MV-4-11 (cell line): ENCODE measurements at regions not wholly inside any gene's neighbourhood (a gene's known extent, or its start where the extent isn't known, plus 50 kb on each side); places are given as distances from the start of the nearest gene placed in this dataset.
A peak's percentile ranks its signal among the peaks of the same experiment; 100 is the strongest.

Experiments
- DNase-seq: peaks from one replicate; lab custom pipeline; 2025; lab: John Stamatoyannopoulos, UW

DNA sequence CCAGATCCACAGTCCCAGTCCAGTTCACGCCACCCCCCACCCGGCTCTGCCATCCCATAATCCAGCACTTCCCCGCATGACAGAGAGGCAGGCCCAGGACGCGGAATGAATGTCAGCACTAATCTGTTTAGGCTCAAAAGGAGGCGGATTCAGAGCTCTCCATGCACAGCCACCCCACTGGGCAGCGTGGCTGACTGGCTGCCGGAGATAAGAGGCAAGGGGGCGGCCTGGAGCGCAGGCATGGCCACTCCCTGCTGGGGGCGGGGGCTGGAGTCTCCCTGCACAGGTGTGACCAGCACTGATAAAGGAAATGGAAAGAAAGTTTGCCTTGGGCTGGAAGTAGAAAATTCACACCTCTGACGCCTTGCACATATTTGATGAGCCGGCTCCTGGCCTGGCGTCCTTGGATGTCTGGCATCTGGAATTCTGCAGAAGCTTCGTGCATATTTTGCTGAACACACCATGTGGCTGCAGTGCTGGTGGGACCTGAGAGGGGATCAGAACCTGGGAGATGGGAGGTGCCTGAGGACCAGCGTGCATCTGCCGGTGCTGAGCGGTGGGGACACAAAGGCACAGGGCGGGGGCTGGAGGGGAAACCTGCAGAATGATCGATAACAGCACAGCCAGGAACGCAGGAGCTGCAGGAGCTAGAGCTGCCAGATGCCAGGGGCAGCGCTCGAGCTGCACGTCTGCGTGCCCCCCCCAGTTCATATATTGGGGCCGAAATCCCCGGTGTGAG lies 344.4 kb downstream of the CTTN start:
- DNase-seq, result no peak

DNA sequence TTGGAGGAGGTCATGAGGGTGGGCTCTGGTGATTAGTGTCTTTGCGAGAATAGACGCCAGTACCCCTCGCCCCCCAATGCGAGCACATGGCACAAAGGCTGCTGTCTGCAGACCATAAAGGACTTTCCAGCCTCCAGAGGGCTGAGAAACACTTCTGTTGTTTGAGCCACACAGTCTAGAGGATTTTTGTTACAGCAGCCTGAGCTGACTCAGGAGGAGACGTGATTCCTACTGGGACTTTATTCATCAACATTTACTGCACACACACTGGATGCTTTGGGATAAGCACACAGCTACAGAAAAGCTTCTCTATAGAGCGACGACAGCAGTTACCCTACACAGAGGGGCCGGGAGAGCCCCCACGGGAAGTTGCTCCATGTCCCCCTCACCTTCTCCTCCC lies 345.0 kb downstream of the CTTN start:
- DNase-seq, result no peak

DNA sequence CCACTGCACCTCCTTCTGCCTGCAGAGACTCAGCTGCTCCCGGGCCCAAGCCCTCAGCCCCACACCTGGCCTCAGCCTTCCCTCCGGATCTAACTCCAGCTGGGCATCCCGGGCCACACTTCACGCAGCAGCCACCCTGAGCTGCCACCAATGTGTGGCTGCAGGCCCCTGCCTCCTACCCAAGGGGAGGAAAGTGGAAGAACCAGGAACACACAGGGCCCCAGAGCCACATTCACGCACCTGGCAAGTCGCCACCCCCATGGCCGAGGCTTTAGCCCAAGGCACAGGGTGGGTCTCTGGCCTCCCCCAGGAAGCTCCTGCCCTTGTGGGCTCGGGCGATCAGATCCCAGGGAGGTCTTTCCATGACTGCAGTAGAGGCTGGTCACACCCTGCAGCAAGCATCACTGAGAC lies 345.6 kb downstream of the CTTN start:
- DNase-seq, result no peak

DNA sequence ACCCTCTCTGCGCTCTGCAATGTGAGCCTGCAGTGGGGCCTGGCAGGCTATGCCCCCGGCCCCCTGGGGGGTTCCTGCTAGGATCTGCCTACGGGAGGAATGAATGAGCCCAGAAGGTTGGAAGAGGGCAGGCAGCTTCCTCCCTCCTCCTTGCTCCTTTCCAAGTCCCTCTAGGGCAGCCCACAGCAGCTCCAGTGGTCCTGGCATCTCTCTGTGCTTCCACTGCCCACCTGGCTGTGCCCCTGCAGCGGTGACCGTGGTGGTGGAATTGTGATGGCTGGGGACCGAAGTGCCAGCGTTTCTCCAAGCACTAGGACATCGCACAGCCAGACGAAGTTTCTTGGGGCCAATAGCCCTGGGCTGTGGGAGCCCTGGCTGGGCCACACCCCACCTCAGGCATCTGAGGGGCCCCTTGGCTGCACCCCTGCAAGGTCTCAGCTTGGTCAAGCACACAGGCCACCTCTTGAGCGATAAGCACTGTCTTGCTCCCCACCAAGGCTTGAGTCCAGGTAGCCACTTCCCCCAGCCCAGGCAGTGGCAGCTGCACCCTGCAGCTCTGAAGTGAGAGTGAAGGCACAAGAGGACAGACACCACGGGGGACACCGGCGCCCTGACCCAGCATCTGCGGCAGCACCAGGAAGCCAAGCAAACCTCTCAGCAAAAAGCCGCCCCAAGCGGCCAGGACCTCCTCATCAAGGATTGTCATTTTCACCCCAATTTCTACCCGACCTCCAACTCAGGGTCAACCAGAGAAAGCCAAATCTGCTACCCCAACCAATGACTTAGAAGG lies 346.3 kb downstream of the CTTN start:
- DNase-seq, result no peak

DNA sequence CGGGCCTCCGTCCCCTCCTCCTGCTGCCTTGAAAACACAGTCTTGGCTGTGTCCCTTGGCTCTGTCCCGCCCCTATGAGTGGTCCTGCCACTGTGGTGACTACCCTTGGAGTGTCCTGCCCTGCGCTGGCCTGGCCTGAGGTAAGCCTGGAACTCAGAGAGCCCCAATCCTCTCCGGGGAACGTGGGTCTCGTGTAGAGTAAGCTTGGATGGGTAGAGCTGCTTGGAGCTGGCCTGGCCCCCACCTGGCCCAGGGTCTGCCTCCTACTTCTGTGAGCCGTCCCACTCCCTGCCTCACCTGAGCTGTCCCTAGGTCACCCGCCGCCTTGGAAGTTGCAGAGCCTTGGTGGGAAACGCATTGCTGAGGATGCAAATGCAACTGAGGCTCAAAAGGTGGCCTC lies 347.1 kb downstream of the CTTN start:
- DNase-seq, result no peak

DNA sequence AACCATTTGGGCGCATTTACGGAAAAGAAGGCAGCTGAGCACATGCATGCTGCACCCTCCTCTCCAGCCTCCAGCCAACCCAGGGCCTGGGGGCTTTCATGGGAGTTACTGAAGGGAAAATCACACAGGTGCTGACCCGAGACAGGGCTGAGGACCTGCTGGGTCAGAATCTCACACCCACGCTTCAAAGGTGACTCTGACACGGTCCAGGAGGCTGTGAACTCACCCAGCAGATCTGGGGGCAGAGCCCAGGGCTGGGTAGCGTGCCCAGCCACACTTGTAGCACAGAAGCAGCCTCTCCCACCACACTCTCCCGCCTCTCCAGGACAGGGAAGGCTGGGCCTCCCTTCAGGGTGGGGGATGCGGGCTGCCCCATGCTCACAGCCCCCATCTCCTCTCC lies 347.6 kb downstream of the CTTN start:
- no peak for DNase-seq

DNA sequence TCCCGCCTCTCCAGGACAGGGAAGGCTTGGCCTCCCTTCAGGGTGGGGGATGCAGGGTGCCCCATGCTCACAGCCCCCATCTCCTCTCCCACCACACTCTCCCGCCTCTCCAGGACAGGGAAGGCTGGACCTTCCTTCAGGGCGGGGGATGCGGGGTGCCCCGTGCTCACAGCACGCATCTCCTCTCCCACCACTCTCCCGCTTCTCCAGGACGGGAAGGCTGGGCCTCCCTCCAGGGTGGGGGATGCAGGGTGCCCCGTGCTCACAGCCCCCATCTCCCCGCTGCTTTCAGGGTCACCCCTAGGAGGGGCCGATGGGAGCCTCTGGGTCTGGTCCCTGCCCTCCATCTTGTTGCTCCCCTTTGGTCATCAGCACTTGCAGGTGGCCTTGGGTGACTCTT lies 348.0 kb downstream of the CTTN start:
- no peak for DNase-seq

DNA sequence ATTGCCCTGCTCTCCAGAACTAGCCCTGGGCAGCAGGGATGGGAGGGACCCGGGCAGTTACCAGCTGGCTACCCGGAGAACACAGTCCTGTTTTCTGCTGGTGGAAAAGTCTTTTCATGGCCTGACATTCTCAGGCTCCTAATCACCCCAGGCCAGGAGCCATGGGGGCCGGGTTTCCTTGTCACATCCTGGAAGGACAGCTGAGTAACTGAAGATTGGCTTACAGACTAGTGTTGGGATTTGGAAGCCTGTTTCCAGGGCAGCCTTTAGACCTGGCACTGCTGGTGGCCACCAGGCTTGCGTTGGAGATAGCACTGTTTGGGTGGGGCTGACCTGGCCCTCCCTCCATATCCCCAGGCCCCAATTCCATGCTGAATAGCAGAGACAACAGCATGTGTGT lies 349.0 kb downstream of the CTTN start:
- DNase-seq, result no peak

DNA sequence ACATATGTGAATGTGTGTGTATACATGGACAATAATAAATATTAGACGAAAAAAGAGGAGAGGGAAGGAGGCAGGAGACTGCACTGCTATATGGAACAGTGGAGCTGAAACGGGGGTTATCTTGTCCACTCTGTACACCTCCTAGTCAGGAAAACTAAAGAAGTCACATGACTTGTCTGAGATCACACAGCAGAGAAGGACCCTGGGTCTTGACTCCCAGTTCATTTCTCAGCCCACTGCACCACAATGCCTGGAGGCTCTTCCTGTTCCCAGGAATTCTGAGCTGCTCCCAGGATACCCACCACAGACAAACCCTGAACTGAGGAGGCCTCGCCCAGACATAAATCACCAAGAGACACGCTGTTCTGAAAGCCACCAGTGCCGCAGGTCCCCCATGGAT lies 349.6 kb downstream of the CTTN start:
- DNase-seq, result no peak

DNA sequence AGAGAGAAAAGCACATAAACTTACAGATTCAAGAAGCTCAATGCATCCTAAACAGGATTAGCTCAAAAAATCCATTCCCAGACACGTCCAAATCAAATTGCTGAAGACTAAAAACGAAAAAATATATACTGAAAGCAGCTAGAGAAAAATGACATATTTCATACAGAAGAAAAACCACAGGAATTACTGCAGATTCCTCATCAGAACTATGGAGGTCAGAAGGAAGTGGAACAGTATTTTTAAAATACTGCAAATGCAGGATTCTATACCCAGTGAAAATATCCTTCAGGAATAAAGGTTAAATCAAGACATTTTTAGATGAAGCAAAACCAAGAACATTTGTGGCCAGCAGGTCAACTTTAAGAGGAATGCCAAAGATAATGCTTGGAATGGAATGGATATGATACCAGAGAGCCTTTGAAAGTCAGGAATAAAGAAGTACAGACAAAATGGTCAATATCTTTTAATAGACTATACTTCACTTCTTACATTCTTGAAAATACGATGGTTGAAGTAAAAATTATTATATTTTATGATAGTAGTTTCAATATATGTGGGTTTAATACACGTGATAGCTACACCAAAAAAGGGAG lies 352.9 kb downstream of the CTTN start:
- DNase-seq, result peak; percentile 13

DNA sequence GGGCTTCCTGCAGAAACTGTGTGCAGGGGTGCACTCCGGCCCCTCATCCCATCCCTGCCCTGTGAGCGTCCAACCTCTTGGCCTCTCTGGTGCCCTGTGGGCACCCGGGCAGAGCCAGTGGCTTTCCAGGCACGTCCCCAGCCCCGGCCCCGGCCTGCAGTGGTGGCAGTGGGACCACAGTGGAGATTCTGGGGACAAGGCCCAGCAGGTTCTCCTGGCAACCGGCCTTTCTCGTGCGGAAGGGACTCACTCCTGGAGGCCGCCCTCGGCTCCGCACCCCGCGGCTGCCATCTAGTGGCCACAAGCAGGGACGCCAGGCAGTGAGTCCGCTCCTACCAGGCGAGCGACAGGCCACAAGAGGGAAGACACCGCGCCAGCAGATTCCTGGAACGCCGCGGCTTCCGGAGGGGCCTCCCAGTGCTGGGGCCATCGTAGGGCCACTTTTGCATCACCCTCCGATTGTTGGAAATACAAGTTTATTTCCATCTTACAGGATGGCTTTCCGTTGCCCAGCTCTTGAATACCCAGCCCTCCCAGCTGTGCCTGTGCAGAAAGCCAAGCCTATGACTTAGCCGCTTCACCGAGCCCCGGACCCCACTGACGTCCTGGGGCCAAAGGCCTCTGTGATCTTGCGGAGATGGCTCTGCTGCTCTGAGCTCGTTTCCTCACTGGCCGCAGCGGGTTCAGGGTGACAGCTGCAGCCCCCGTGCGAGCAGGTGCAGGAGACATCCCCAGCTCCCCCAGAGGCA lies 357.3 kb downstream of the CTTN start:
- peak; percentile 65 for DNase-seq

DNA sequence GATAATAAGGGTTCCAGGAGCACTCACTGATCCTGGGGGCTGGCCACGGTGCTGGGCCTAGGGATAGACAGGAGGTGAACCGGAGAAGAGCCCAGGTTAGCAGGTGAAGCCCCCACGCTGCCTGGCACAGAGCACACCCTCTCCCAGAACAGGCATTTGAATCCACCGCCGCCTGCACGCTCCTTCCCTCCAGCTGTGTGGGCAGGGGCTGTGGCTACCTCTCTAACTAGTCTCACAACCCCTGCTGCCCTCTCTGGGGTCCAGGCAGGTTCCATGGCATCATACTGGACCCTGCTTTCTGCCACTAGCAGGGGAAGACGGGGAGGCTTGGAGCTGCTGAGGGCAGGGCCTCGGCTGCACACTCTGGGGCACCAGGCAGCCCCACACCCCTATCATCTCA lies 358.0 kb downstream of the CTTN start:
- DNase-seq, result no peak

DNA sequence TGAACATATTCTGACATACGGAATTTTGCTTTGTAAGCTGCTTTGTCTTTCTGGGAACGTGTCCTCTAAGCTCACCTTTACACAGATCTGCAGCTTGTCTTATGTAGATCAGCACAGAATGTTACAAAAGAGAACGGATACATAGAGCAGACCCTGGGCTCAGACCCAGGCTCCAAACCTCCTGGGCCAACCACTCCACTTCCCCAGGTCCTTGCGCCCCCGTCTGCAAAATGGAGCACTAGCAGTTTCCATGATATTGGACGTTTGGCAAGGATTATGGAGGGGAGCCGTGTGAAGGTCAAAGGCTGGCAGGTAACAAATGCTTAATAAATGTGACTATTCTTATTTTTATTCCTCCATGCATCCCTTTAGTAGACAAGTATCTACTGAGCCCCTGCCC lies 358.4 kb downstream of the CTTN start:
- no peak for DNase-seq

DNA sequence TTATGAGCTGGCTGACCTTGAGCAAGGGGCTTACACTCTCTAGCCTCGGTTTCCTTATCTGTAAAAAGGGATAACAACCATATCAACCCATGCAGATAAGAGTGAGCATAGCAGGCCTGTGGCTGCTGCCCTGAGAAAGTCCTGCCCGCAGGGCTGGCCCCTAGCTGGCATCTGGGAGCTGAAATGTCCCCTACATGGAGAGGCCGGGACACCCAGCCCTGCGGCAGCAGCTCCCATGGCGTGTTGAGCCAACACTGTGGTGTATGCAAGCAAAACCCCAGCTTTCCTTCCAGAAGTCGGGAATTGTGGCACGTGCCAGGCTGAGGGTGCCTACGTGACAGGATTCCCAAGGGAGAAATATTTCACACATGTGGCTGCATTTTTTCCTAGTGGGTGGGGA lies 358.9 kb downstream of the CTTN start:
- DNase-seq, result no peak

DNA sequence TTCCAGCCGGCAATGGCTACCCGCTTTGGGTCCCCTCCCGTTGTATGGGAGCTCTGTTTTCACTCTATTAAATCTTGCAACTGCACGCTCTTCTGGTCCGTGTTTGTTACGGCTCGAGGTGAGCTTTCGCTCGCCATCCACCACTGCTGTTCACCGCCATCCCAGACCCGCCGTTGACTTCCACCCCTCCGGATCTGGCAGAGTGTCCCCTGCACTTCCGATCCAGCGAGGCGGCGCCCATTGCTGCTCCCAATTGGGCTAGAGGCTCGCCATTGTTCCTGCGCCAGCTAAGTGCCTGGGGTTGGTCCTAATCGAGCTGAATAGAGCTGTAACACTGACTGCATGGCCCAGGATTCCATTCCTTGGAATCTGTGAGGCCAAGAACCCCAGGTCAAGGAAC lies 359.9 kb downstream of the CTTN start:
- DNase-seq, result no peak

DNA sequence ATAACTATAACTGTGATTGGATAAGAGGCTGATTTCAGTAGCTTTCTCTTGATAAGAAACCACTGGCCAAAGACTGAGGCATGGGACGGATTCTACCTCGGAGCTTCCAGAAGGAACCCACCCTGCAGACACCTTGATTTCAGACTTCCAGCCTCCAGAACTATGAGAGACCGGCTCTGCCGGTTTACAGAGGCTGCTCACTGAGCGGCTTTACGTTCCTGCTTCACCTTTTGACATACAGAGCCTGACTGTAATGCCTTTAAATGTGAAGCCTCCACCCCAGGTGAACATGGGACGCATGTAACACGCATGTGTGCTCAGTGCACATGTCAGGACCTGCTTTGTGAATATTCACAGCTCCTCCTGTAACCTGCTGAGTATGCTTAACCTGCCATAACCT lies 361.5 kb downstream of the CTTN start:
- DNase-seq, result no peak

DNA sequence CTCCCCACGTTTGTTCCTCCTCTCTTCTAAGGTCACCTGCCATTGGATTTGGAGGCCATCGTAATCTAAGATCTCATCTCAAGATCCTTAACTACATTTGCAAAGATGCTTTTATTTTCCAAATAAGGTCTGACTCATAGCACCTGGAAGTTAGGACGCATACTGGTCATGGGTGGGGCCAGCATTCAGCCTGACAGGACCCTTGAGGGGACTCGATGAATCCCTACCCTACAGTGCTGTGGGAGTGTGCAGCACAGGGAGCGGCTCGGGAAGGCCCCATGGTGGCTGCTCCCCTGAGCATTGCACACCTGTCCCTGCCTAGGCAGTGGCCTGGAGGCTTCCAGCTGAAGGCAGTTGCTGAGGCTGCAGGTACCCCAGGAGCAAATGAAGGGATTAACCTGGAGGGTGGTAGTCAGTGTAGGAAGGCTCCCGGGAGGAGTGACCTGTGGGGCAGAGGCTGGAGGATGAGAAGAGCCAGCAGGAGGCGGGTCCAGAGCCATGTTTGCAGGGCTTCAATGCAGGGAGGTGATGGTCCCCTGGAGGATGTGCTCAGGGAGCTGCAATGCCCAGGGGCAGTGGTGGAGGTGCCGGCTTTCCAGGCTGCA lies 362.2 kb downstream of the CTTN start:
- DNase-seq, result no peak

DNA sequence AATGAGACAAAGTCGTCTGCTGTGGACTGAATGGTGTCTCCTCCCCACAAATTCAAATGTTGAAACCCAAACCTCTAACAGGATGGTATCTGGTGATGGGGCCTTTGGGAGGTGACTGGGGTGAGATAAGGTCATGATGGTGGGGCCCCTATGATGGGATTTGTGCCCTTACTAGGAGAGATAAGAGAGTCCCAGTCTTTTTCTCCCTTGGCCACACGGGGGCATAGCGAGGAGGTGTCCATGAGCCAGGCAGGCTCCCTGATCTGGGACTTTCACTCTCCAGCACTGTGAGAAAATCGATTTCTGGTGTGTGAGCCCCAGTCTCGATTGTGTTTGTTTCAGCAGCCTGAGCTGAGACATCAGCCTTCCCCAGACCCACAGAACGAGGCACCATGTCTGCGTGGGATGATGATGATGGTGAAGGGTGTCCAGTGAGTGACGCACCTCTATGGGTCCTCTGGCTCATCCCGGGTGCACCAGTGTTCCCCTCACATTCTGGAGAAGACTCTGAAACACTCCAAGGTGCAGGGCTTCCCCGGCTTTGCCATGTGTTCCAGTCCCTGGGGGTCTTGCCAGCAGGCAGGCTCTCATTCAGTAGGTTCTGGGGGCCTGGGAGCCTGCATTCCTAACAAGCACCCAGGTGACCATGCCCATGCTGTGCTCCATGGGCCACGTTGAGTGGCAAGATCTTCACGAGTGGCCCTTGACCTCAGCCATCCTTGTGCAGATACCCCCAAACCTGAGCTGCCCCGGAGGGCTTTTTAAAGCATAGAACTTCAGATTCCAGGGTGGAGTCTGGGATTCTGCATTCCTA lies 363.0 kb downstream of the CTTN start:
- no peak for DNase-seq

DNA sequence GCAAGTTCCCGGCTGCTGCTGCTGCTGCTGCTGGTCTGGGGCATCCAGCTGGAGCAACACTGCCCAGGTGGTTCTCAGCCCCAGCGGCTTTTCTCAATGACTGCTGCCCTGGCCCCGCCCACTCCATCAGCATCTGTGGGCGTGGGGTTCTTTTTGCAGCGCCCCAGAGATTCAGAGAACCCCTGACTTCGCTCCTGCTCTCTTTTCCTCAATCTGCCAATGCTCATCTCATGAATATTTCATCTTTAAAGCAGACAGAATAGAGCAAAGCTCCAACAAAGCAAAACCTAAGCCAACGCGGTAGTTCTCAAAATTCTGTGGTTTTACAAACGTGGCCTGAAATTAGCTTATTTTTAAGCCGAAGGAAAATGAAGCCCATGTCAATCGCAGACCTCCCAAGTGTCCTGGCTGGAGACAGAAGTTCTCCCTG lies 363.6 kb downstream of the CTTN start:
- no peak for DNase-seq

DNA sequence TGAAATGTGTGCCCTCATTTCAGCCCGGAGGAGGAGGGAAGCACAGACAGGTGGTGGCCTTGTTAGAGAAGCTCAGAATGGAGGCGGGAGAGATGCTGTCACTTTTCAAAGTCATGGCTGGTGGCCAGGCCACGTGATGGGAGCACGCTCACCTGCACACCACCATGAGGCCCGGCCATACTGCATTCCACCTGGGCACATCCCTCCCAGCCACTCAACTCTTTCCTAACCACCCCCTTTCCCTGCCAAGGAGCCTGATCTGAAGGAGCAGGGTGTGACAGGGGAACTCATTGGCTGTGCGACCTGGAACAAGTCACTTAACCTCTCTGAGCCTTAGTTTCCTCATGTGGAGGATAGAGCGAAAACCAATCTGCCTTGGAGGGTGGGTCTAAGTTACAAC lies 364.5 kb downstream of the CTTN start:
- no peak for DNase-seq

DNA sequence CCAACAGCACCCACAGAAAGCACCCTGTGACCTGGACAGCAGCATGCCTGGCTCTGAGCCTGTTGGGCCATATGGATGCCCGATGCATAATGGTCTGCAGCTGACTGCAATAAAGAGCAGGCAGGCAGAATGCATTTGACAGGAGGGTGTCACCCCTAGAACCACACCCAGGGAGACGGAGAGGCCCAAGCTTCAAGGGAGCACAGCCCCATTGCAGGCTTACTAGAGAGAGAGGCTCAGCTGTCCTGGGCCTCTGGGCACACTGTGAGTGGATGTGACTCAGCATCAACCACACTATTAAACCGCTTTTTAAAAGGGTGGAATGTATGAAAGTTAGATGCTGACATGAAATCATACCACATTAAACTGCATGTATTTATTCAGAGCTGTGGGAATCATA lies 365.3 kb downstream of the CTTN start:
- no peak for DNase-seq
